ENCODE measurements at regions not wholly inside any gene's neighbourhood (a gene's known extent, or its start where the extent isn't known, plus 50 kb on each side); places are given as distances from the start of the nearest gene placed in this dataset.
"Not testable (repeated sequence)": the region's sequence is repeated elsewhere in the genome, so short reads cannot be mapped to it uniquely, and the experiment has no call there.

DNA sequence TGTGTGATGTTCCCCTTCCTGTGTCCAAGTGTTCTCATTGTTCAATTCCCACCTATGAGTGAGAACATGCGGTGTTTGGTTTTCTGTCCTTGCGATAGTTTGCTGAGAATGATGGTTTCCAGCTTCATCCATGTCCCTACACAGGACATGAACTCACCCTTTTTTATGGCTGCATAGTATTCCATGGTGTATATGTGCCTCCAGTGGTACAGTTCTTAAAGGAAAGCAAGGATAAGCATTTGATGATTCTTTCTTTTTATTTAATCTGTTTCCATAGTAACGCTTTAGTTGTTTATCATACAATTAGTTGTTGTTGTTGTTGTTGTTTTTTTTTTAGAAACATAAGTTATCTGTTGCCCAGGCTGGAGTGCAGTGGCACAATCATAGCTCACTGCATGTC lies 133.1 kb downstream of the TSEN15 start:
- TF ChIP-seq, protein P1, sequence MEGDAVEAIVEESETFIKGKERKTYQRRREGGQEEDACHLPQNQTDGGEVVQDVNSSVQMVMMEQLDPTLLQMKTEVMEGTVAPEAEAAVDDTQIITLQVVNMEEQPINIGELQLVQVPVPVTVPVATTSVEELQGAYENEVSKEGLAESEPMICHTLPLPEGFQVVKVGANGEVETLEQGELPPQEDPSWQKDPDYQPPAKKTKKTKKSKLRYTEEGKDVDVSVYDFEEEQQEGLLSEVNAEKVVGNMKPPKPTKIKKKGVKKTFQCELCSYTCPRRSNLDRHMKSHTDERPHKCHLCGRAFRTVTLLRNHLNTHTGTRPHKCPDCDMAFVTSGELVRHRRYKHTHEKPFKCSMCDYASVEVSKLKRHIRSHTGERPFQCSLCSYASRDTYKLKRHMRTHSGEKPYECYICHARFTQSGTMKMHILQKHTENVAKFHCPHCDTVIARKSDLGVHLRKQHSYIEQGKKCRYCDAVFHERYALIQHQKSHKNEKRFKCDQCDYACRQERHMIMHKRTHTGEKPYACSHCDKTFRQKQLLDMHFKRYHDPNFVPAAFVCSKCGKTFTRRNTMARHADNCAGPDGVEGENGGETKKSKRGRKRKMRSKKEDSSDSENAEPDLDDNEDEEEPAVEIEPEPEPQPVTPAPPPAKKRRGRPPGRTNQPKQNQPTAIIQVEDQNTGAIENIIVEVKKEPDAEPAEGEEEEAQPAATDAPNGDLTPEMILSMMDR (IDR thresholded peaks at IDR 0.05) = not testable (repeated sequence)
- not testable (repeated sequence) for TF ChIP-seq POLR2A (IDR thresholded peaks at IDR 0.05)

All from testis (tissue), 2 donors.